OCI-LY1 (cell line): ENCODE measurements at regions not wholly inside any gene's neighbourhood (a gene's known extent, or its start where the extent isn't known, plus 50 kb on each side); places are given as distances from the start of the nearest gene placed in this dataset.

ENCODE experiments used
- CTCF ChIP-seq: fragments of 200-600 bp; sonication (generic), shearing (Covaris generic); IDR thresholded peaks from 2 replicates; pipeline ENCODE4 v1.5.1; 2017; ENCODE audit warnings: mild to moderate bottlenecking, antibody characterized with exemption, low read length, moderate library complexity, mixed read lengths
- EZH2 ChIP-seq: fragments of 200-600 bp; sonication (generic), shearing (Covaris generic); IDR thresholded peaks from 2 replicates; pipeline ENCODE4 v1.8.0; 2017; ENCODE audit warnings: borderline replicate concordance, mixed run types, mild to moderate bottlenecking, antibody characterized with exemption, low read length, moderate library complexity, mixed read lengths

GRCh38 chr15:25536801-25537611 is 98.2 kb upstream of the UBE3A start:
- no peak for TF ChIP-seq CTCF
- TF ChIP-seq EZH2 = no peak
